Bronchial epithelial cell (primary cell): ENCODE measurements at regions not wholly inside any gene's neighbourhood (a gene's known extent, or its start where the extent isn't known, plus 50 kb on each side); places are given as distances from the start of the nearest gene placed in this dataset.

Source experiments
- DNase-seq: peaks from one replicate; pipeline ENCODE4 v3.0.0-alpha.2; 2010; ENCODE audit warnings: low read depth
- FAIRE-seq: peaks from 2 replicates; lab custom pipeline; 2011; peaks lifted over from hg19 to GRCh38; lab: Jason Lieb, UNC
- H3K27me3 ChIP-seq: 2 replicates; pipeline ENCODE4 v1.5.1; 2011; ENCODE audit warnings: low read length; ENCODE audit not compliant: control insufficient read depth, insufficient read depth
- H3K36me3 ChIP-seq: 2 replicates; pipeline ENCODE4 v1.5.1; 2011; ENCODE audit warnings: low read length; ENCODE audit not compliant: control insufficient read depth, insufficient read depth
- H3K4me3 ChIP-seq: 2 replicates; pipeline ENCODE4 v1.5.1; 2011; ENCODE audit warnings: mild to moderate bottlenecking, low read depth, low read length, control low read depth
- TF ChIP-seq, protein P1 (sequence below): IDR thresholded peaks from 2 replicates; pipeline ENCODE4 v1.5.1; 2011; ENCODE audit warnings: mild to moderate bottlenecking, moderate library complexity, low read length, control low read depth, inconsistent platforms; ENCODE audit not compliant: insufficient read depth, severe bottlenecking

- Histone ChIP-seq H3K4me3 (no peak overlapping the region), H3K36me3 (no peaks in the 10 kb centered on the region), H3K27me3 (no peaks in the 10 kb centered on the region)
- TF ChIP-seq, protein P1, sequence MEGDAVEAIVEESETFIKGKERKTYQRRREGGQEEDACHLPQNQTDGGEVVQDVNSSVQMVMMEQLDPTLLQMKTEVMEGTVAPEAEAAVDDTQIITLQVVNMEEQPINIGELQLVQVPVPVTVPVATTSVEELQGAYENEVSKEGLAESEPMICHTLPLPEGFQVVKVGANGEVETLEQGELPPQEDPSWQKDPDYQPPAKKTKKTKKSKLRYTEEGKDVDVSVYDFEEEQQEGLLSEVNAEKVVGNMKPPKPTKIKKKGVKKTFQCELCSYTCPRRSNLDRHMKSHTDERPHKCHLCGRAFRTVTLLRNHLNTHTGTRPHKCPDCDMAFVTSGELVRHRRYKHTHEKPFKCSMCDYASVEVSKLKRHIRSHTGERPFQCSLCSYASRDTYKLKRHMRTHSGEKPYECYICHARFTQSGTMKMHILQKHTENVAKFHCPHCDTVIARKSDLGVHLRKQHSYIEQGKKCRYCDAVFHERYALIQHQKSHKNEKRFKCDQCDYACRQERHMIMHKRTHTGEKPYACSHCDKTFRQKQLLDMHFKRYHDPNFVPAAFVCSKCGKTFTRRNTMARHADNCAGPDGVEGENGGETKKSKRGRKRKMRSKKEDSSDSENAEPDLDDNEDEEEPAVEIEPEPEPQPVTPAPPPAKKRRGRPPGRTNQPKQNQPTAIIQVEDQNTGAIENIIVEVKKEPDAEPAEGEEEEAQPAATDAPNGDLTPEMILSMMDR: no peak
- DNase-seq: no peak
- no peak for FAIRE-seq
Measured at GRCh38 chr1:245094092-245094491, 60.7 kb upstream of the KIF26B start.

GRCh38 chr1:245092638-245092976 lies 62.2 kb upstream of the KIF26B start:
- Histone ChIP-seq H3K36me3 (no peaks in the 10 kb centered on the region), H3K27me3 (no peaks in the 10 kb centered on the region), H3K4me3 (no peak overlapping the region)
- TF ChIP-seq, protein P1: no peak
- no peak for FAIRE-seq
- no peak for DNase-seq

GRCh38 chr1:245091818-245092637 lies 62.8 kb upstream of the KIF26B start:
- FAIRE-seq (no peak), DNase-seq (peak; percentile 97)
- no peaks in the 10 kb centered on the region for H3K27me3 ChIP-seq
- H3K36me3 ChIP-seq: no peaks in the 10 kb centered on the region
- H3K4me3 ChIP-seq: no peak overlapping the region
- TF ChIP-seq, protein P1: no peak

GRCh38 chr1:245091171-245091621 lies 63.6 kb upstream of the KIF26B start:
- TF ChIP-seq, protein P1: no peak
- FAIRE-seq: no peak
- Histone ChIP-seq H3K4me3 (no peak overlapping the region), H3K36me3 (no peaks in the 10 kb centered on the region), H3K27me3 (no peaks in the 10 kb centered on the region)
- DNase-seq: peak; percentile 33

- DNase-seq (peak; percentile 7), FAIRE-seq (no peak)
- Histone ChIP-seq H3K27me3 (no peaks in the 10 kb centered on the region), H3K4me3 (no peak overlapping the region), H3K36me3 (no peaks in the 10 kb centered on the region)
- TF ChIP-seq, protein P1: no peak
Measured at GRCh38 chr1:245090491-245091090, 64.2 kb upstream of the KIF26B start.
